IMR-90 (cell line): ENCODE measurements at regions not wholly inside any gene's neighbourhood (a gene's known extent, or its start where the extent isn't known, plus 50 kb on each side); places are given as distances from the start of the nearest gene placed in this dataset.

ENCODE experiments used
- BHLHE40 ChIP-seq: fragments of 150-350 bp; IDR thresholded peaks from 2 replicates; pipeline ENCODE4 v1.6.1; 2016; ENCODE audit warnings: mild to moderate bottlenecking, low read depth, low read length
- CHD1 ChIP-seq: IDR thresholded peaks from 2 replicates; pipeline ENCODE4 v1.6.1; 2012; ENCODE audit warnings: low read depth, low read length, improper control_type of control experiment
- MAZ ChIP-seq: IDR thresholded peaks from 2 replicates; pipeline ENCODE4 v1.6.1; 2012; ENCODE audit warnings: low read depth, mild to moderate bottlenecking, low read length, improper control_type of control experiment, moderate library complexity, borderline replicate concordance
- MXI1 ChIP-seq: IDR thresholded peaks from 2 replicates; pipeline ENCODE4 v1.6.1; 2012; ENCODE audit warnings: low read depth, mild to moderate bottlenecking, low read length, moderate library complexity, borderline replicate concordance
- POLR2A ChIP-seq: IDR thresholded peaks from 2 replicates; pipeline ENCODE4 v1.6.1; 2012; ENCODE audit warnings: mild to moderate bottlenecking, low read depth, low read length
- RFX5 ChIP-seq: IDR thresholded peaks from 2 replicates; pipeline ENCODE4 v1.8.0; 2012; ENCODE audit warnings: low read depth, mild to moderate bottlenecking, low read length, moderate library complexity
- SMC3 ChIP-seq: fragments of 150-350 bp; IDR thresholded peaks from 2 replicates; pipeline ENCODE4 v1.6.1; 2016; ENCODE audit warnings: low read depth, mild to moderate bottlenecking, antibody characterized with exemption, low read length, moderate library complexity
- TF ChIP-seq, protein P1 (sequence below): conservative IDR thresholded peaks from 2 replicates; pipeline ENCODE4 v1.5.1; 2012; ENCODE audit warnings: mild to moderate bottlenecking, low read depth, low read length, improper control_type of control experiment
- TF ChIP-seq, protein P2 (sequence below): fragments of 150-350 bp; IDR thresholded peaks from 2 replicates; pipeline ENCODE4 v1.6.1; 2016; ENCODE audit warnings: low read depth, mild to moderate bottlenecking, low read length, moderate library complexity, borderline replicate concordance

DNA sequence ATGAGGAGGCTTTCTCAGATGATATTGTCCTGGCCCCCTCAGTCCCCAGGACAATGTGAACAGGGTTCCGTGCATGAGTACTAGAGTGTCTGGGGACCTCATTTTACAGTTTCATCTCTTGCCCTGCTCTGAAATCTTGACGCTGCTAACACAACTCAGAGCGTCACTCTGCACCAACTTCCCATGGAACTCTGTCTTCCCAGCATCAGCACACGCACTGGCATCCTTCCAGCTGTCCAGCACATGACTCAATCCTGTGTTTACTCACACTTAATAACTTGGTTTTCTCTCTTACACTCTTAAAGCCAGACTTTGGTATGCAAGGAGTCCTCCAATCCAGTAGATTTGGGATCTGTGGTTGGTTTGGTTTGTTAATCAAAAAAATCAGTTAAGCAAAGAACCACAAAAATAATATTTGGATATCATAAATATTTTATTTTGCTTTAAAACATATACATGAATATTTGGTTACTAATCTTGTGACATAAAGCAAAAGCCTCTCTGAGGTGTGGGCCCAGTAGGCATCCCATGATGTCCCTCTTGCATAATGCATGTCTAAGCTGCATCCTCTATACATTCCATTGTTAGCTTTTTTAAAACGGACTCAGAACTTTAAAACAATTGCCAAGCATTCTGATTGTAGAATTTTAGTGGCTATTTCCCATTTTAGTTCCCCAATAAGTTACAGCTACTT is 131.0 kb downstream of the CXCL12 start:
- TF ChIP-seq POLR2A: no peak
- TF ChIP-seq, protein P1, sequence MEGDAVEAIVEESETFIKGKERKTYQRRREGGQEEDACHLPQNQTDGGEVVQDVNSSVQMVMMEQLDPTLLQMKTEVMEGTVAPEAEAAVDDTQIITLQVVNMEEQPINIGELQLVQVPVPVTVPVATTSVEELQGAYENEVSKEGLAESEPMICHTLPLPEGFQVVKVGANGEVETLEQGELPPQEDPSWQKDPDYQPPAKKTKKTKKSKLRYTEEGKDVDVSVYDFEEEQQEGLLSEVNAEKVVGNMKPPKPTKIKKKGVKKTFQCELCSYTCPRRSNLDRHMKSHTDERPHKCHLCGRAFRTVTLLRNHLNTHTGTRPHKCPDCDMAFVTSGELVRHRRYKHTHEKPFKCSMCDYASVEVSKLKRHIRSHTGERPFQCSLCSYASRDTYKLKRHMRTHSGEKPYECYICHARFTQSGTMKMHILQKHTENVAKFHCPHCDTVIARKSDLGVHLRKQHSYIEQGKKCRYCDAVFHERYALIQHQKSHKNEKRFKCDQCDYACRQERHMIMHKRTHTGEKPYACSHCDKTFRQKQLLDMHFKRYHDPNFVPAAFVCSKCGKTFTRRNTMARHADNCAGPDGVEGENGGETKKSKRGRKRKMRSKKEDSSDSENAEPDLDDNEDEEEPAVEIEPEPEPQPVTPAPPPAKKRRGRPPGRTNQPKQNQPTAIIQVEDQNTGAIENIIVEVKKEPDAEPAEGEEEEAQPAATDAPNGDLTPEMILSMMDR: no peak
- TF ChIP-seq SMC3: no peak
- no peak for TF ChIP-seq RFX5
- peak; percentile 73; the same call in 1 of the 2 replicates for TF ChIP-seq BHLHE40
- no peak for TF ChIP-seq MAZ
- no peak for TF ChIP-seq CHD1
- no peak for TF ChIP-seq MXI1
- TF ChIP-seq, protein P2, sequence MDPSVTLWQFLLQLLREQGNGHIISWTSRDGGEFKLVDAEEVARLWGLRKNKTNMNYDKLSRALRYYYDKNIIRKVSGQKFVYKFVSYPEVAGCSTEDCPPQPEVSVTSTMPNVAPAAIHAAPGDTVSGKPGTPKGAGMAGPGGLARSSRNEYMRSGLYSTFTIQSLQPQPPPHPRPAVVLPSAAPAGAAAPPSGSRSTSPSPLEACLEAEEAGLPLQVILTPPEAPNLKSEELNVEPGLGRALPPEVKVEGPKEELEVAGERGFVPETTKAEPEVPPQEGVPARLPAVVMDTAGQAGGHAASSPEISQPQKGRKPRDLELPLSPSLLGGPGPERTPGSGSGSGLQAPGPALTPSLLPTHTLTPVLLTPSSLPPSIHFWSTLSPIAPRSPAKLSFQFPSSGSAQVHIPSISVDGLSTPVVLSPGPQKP: no peak
